ENCODE measurements at regions not wholly inside any gene's neighbourhood (a gene's known extent, or its start where the extent isn't known, plus 50 kb on each side); places are given as distances from the start of the nearest gene placed in this dataset.

DNA sequence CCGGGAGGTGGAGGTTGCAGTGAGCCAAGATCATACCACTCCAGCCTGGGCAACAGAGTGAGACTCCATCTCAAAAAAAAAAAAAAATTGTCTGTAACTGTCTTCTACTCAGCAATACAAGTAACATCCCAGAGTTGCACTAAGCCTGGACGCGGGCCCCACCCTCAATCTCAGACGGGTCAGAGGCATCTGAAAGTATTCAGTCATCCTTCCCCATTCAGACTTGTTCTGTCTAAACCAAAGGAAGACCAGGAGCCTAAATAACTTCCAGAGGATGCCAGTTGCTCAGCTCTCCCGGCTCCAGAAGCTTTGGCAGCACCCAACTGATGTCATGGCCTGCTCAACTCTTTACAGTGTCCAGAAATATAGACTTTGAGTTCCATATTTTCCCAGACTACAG lies 218.6 kb downstream of the AUH start:
- Histone ChIP-seq H3K9me3 (ENCODE audit: control insufficient read depth, insufficient read depth, low read depth, low read length) (no peaks in the 10 kb centered on the region), H3K36me3 (ENCODE audit: control insufficient read depth, insufficient read depth, low read length) (no peaks in the 10 kb centered on the region), H3K27ac (ENCODE audit: low read length) (no peak overlapping the region), H3K27me3 (ENCODE audit: control insufficient read depth, insufficient read depth, low read length) (no peaks in the 10 kb centered on the region), H3K4me3 (ENCODE audit: low read depth in 2 of 2, low read length in 2 of 2) (no peak overlapping the region), H3K4me1 (ENCODE audit: control insufficient read depth, insufficient read depth, low read length) (no peaks in the 10 kb centered on the region)
- TF ChIP-seq, protein P1, sequence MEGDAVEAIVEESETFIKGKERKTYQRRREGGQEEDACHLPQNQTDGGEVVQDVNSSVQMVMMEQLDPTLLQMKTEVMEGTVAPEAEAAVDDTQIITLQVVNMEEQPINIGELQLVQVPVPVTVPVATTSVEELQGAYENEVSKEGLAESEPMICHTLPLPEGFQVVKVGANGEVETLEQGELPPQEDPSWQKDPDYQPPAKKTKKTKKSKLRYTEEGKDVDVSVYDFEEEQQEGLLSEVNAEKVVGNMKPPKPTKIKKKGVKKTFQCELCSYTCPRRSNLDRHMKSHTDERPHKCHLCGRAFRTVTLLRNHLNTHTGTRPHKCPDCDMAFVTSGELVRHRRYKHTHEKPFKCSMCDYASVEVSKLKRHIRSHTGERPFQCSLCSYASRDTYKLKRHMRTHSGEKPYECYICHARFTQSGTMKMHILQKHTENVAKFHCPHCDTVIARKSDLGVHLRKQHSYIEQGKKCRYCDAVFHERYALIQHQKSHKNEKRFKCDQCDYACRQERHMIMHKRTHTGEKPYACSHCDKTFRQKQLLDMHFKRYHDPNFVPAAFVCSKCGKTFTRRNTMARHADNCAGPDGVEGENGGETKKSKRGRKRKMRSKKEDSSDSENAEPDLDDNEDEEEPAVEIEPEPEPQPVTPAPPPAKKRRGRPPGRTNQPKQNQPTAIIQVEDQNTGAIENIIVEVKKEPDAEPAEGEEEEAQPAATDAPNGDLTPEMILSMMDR (IDR thresholded peaks at IDR 0.05) = no peak
- TF ChIP-seq POLR2AphosphoS5 (IDR thresholded peaks at IDR 0.05; ENCODE audit: low read depth, low read length) = no peak
- no peak for TF ChIP-seq TCF7L2 (IDR thresholded peaks at IDR 0.05; ENCODE audit: low read depth, low read length)
- TF ChIP-seq, protein P2, sequence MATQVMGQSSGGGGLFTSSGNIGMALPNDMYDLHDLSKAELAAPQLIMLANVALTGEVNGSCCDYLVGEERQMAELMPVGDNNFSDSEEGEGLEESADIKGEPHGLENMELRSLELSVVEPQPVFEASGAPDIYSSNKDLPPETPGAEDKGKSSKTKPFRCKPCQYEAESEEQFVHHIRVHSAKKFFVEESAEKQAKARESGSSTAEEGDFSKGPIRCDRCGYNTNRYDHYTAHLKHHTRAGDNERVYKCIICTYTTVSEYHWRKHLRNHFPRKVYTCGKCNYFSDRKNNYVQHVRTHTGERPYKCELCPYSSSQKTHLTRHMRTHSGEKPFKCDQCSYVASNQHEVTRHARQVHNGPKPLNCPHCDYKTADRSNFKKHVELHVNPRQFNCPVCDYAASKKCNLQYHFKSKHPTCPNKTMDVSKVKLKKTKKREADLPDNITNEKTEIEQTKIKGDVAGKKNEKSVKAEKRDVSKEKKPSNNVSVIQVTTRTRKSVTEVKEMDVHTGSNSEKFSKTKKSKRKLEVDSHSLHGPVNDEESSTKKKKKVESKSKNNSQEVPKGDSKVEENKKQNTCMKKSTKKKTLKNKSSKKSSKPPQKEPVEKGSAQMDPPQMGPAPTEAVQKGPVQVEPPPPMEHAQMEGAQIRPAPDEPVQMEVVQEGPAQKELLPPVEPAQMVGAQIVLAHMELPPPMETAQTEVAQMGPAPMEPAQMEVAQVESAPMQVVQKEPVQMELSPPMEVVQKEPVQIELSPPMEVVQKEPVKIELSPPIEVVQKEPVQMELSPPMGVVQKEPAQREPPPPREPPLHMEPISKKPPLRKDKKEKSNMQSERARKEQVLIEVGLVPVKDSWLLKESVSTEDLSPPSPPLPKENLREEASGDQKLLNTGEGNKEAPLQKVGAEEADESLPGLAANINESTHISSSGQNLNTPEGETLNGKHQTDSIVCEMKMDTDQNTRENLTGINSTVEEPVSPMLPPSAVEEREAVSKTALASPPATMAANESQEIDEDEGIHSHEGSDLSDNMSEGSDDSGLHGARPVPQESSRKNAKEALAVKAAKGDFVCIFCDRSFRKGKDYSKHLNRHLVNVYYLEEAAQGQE (IDR thresholded peaks at IDR 0.05; ENCODE audit: insufficient read depth in 1 of 2, low read depth in 2 of 2, low read length in 1 of 2) = no peak
- no peak for TF ChIP-seq SIN3A (IDR thresholded peaks at IDR 0.05; ENCODE audit: borderline replicate concordance, insufficient read depth, low read depth, low read length)
- ATAC-seq (no peak), DNase-seq (ENCODE audit: low read depth, low spot score) (no peak)
- ChIA-PET CTCF (no interaction called here), POLR2A (no interaction called here)
- intact Hi-C loops (cut with micrococcal nuclease; ENCODE audit: unreplicated experiment) = no loop called here
- in situ Hi-C loops (cut with HindIII; ENCODE audit: low pct_unique_long_range_greater_than_20kb, low sequenced_read_pairs) = no loop called here
- BruUV-seq (replicated peaks) = no TSS peak

DNA sequence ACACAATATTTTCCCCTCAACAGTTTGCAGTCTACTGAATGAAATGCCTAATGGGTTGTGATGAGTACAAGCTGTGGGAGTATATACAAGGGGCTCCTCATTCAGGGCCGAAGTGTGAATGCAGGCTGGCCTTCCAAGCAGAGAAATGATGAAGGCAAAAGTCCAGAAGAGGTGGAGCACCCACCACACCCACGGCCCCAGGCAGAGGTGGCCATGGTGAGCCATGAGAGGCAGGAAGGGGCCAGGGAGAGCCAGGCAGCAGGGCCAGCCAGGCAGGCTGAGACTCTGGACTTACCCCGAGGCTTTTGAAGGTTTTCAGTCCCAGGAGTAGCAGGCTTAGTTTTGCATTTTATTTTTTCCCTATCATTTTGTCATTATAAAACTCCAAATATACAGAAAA lies 218.1 kb downstream of the AUH start:
- ATAC-seq = no peak; the same call in 1 of the 2 replicates
- Histone ChIP-seq H3K4me3 (ENCODE audit: low read depth in 2 of 2, low read length in 2 of 2) (no peak overlapping the region), H3K9me3 (ENCODE audit: control insufficient read depth, insufficient read depth, low read depth, low read length) (no peaks in the 10 kb centered on the region), H3K4me1 (ENCODE audit: control insufficient read depth, insufficient read depth, low read length) (no peaks in the 10 kb centered on the region), H3K36me3 (ENCODE audit: control insufficient read depth, insufficient read depth, low read length) (no peaks in the 10 kb centered on the region), H3K27ac (ENCODE audit: low read length) (no peak overlapping the region), H3K27me3 (ENCODE audit: control insufficient read depth, insufficient read depth, low read length) (no peaks in the 10 kb centered on the region)
- BruUV-seq (replicated peaks) = no TSS peak
- POLR2A ChIA-PET = no interaction called here
- in situ Hi-C loops (cut with HindIII; ENCODE audit: low pct_unique_long_range_greater_than_20kb, low sequenced_read_pairs) (no loop called here), intact Hi-C loops (cut with micrococcal nuclease; ENCODE audit: unreplicated experiment) (no loop called here)
- no peak for DNase-seq (ENCODE audit: low read depth, low spot score)
- TF ChIP-seq POLR2AphosphoS5 (IDR thresholded peaks at IDR 0.05; ENCODE audit: low read depth, low read length) (no peak), TCF7L2 (IDR thresholded peaks at IDR 0.05; ENCODE audit: low read depth, low read length) (no peak), SIN3A (IDR thresholded peaks at IDR 0.05; ENCODE audit: borderline replicate concordance, insufficient read depth, low read depth, low read length) (no peak)
- TF ChIP-seq, protein P2 (IDR thresholded peaks at IDR 0.05; ENCODE audit: insufficient read depth in 1 of 2, low read depth in 2 of 2, low read length in 1 of 2) = no peak
- TF ChIP-seq, protein P1 (IDR thresholded peaks at IDR 0.05) = no peak
- CTCF ChIA-PET = no interaction called here
